ENCODE measurements at regions not wholly inside any gene's neighbourhood (a gene's known extent, or its start where the extent isn't known, plus 50 kb on each side); places are given as distances from the start of the nearest gene placed in this dataset.

GRCh38 chr14:34021096-34021495 lies 70.2 kb upstream of the EGLN3 start:
- Histone ChIP-seq H3K27me3 (ENCODE audit: low read depth, low read length) (no peaks in the 10 kb centered on the region), H3K4me1 (ENCODE audit: control insufficient read depth in 1 of 2, insufficient read depth in 2 of 2, low read length in 2 of 2) (no peaks in the 10 kb centered on the region), H3K9me3 (ENCODE audit: control insufficient read depth in 1 of 2, low read length in 2 of 2) (no peaks in the 10 kb centered on the region), H3K36me3 (ENCODE audit: control insufficient read depth in 1 of 2, insufficient read depth in 2 of 2, low read length in 2 of 2) (no peaks in the 10 kb centered on the region), H3K27ac (ENCODE audit: low read length) (no peak overlapping the region), H3K4me3 (ENCODE audit: low read depth in 1 of 2, low read length in 2 of 2) (no peak overlapping the region)

GRCh38 chr14:34020014-34020413 lies 69.1 kb upstream of the EGLN3 start:
- H3K9me3 ChIP-seq (ENCODE audit: control insufficient read depth in 1 of 2, low read length in 2 of 2) = no peaks in the 10 kb centered on the region
- no peaks in the 10 kb centered on the region for H3K4me1 ChIP-seq (ENCODE audit: control insufficient read depth in 1 of 2, insufficient read depth in 2 of 2, low read length in 2 of 2)
- no peaks in the 10 kb centered on the region for H3K36me3 ChIP-seq (ENCODE audit: control insufficient read depth in 1 of 2, insufficient read depth in 2 of 2, low read length in 2 of 2)
- no peak overlapping the region for H3K27ac ChIP-seq (ENCODE audit: low read length)
- no peak overlapping the region for H3K4me3 ChIP-seq (ENCODE audit: low read depth in 1 of 2, low read length in 2 of 2)
- H3K27me3 ChIP-seq (ENCODE audit: low read depth, low read length) = no peaks in the 10 kb centered on the region

GRCh38 chr14:34018564-34019244 lies 67.8 kb upstream of the EGLN3 start:
- no peaks in the 10 kb centered on the region for H3K36me3 ChIP-seq (ENCODE audit: control insufficient read depth in 1 of 2, insufficient read depth in 2 of 2, low read length in 2 of 2)
- peak overlapping the region; percentile 17 to 26 for H3K4me3 ChIP-seq (ENCODE audit: low read depth in 1 of 2, low read length in 2 of 2)
- no peaks in the 10 kb centered on the region for H3K9me3 ChIP-seq (ENCODE audit: control insufficient read depth in 1 of 2, low read length in 2 of 2)
- H3K27me3 ChIP-seq (ENCODE audit: low read depth, low read length) = no peaks in the 10 kb centered on the region
- no peaks in the 10 kb centered on the region for H3K4me1 ChIP-seq (ENCODE audit: control insufficient read depth in 1 of 2, insufficient read depth in 2 of 2, low read length in 2 of 2)
- H3K27ac ChIP-seq (ENCODE audit: low read length) = no peak overlapping the region

DNA sequence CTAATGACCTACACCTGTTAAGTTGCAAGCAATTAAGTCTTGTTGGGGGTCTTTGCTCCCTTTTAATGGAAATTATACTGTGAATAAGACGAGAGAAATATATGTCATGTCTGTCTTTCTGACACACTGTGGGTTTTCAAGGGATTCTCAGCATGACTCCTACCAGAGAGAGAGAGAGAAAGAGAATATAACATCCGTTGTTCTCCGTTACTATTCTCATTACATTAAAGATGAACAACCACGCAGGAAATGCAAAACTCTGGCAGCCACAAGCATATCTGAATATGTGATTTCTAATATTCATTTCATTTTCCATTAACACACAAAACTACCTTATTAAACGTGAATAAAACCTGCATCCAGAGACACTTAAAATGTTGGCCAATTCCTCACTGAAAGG lies 67.3 kb upstream of the EGLN3 start:
- no peaks in the 10 kb centered on the region for H3K27me3 ChIP-seq (ENCODE audit: low read depth, low read length)
- H3K27ac ChIP-seq (ENCODE audit: low read length) = no peak overlapping the region
- peak overlapping the region; percentile 17 to 26 for H3K4me3 ChIP-seq (ENCODE audit: low read depth in 1 of 2, low read length in 2 of 2)
- H3K9me3 ChIP-seq (ENCODE audit: control insufficient read depth in 1 of 2, low read length in 2 of 2) = no peaks in the 10 kb centered on the region
- no peaks in the 10 kb centered on the region for H3K4me1 ChIP-seq (ENCODE audit: control insufficient read depth in 1 of 2, insufficient read depth in 2 of 2, low read length in 2 of 2)
- no peaks in the 10 kb centered on the region for H3K36me3 ChIP-seq (ENCODE audit: control insufficient read depth in 1 of 2, insufficient read depth in 2 of 2, low read length in 2 of 2)

GRCh38 chr14:34015383-34015782 lies 64.5 kb upstream of the EGLN3 start:
- Histone ChIP-seq H3K36me3 (ENCODE audit: control insufficient read depth in 1 of 2, insufficient read depth in 2 of 2, low read length in 2 of 2) (no peaks in the 10 kb centered on the region), H3K4me1 (ENCODE audit: control insufficient read depth in 1 of 2, insufficient read depth in 2 of 2, low read length in 2 of 2) (no peaks in the 10 kb centered on the region), H3K27ac (ENCODE audit: low read length) (no peak overlapping the region), H3K27me3 (ENCODE audit: low read depth, low read length) (no peaks in the 10 kb centered on the region), H3K4me3 (ENCODE audit: low read depth in 1 of 2, low read length in 2 of 2) (no peak overlapping the region), H3K9me3 (ENCODE audit: control insufficient read depth in 1 of 2, low read length in 2 of 2) (no peaks in the 10 kb centered on the region)

GRCh38 chr14:34014936-34015335 lies 64.1 kb upstream of the EGLN3 start:
- H3K4me3 ChIP-seq (ENCODE audit: low read depth in 1 of 2, low read length in 2 of 2) = no peak overlapping the region
- H3K27ac ChIP-seq (ENCODE audit: low read length) = no peak overlapping the region
- no peaks in the 10 kb centered on the region for H3K36me3 ChIP-seq (ENCODE audit: control insufficient read depth in 1 of 2, insufficient read depth in 2 of 2, low read length in 2 of 2)
- no peaks in the 10 kb centered on the region for H3K4me1 ChIP-seq (ENCODE audit: control insufficient read depth in 1 of 2, insufficient read depth in 2 of 2, low read length in 2 of 2)
- H3K9me3 ChIP-seq (ENCODE audit: control insufficient read depth in 1 of 2, low read length in 2 of 2) = no peaks in the 10 kb centered on the region
- no peaks in the 10 kb centered on the region for H3K27me3 ChIP-seq (ENCODE audit: low read depth, low read length)

DNA sequence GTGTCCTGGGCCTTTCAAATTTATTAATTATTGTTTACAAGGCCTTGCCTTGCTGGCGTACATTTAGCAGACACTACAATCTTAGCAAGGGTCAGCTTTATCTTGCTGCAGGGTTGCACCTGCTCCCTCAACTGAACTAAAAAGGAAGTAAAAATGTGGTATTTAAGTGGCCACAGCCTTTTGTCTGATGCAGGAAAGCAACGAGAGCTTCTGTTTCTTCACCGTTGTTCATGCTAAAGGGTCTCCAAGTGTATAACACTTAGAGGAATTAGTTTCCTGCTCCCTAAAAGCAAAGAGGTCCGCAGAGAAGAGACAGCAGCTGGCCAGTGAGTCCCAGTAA lies 62.8 kb upstream of the EGLN3 start:
- no peaks in the 10 kb centered on the region for H3K36me3 ChIP-seq (ENCODE audit: control insufficient read depth in 1 of 2, insufficient read depth in 2 of 2, low read length in 2 of 2)
- no peaks in the 10 kb centered on the region for H3K27me3 ChIP-seq (ENCODE audit: low read depth, low read length)
- H3K4me3 ChIP-seq (ENCODE audit: low read depth in 1 of 2, low read length in 2 of 2) = no peak overlapping the region
- H3K27ac ChIP-seq (ENCODE audit: low read length) = no peak overlapping the region
- no peaks in the 10 kb centered on the region for H3K4me1 ChIP-seq (ENCODE audit: control insufficient read depth in 1 of 2, insufficient read depth in 2 of 2, low read length in 2 of 2)
- H3K9me3 ChIP-seq (ENCODE audit: control insufficient read depth in 1 of 2, low read length in 2 of 2) = no peaks in the 10 kb centered on the region

DNA sequence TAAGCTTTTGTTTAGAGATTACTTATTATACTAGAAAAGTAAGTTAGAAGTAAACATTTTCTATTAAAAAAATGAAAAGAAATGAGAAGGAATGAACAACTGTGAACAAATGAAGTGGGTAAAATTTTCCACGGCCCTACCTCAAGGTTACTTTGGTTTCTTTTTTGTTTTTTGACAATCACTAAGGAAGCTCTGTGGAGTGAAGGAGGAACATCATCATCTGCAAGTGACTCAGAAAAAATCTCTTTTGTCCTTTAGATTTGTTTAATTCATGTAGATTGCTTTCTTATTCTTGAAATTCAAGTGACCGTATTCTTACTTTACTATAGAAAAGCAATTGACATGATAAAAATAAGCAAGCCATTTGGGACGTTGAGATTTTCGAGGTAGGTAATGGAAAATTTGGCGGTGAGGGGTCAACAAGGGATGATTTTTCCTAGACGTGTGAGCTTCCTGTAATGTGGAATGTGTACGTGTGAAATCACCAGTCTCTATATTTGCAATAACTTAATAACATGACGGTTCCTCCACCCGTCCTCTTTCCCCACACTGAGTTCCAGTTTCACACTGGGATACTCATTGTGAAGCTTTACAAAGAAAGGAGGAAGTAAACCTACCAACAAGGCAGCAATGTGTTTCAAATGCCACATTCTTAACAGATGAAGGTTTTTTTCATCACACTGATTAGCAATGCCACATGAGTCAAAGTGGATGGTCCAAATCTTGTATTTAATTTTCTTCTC lies 62.3 kb upstream of the EGLN3 start:
- Histone ChIP-seq H3K9me3 (ENCODE audit: control insufficient read depth in 1 of 2, low read length in 2 of 2) (no peaks in the 10 kb centered on the region), H3K27me3 (ENCODE audit: low read depth, low read length) (no peaks in the 10 kb centered on the region), H3K27ac (ENCODE audit: low read length) (no peak overlapping the region), H3K4me3 (ENCODE audit: low read depth in 1 of 2, low read length in 2 of 2) (no peak overlapping the region), H3K4me1 (ENCODE audit: control insufficient read depth in 1 of 2, insufficient read depth in 2 of 2, low read length in 2 of 2) (no peaks in the 10 kb centered on the region), H3K36me3 (ENCODE audit: control insufficient read depth in 1 of 2, insufficient read depth in 2 of 2, low read length in 2 of 2) (no peaks in the 10 kb centered on the region)

DNA sequence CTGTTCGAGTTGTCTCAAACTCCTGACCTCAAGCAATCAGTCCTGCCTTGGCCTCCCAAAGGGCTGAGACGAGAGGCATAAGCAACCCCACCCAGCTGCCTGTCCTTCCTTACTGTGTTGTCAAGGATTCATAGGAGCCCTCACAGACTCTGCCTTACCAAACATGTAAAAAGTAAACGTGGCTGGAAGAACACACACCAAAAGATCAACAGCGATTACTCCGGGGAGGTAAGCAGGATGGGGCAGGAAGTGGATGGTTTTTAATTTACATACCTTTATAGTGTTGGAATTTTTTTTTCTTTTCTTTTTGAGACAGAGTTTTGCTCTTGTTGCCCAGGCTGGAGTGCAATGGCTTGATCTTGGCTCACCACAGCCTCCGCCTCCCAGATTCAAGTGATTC lies 61.5 kb upstream of the EGLN3 start:
- Histone ChIP-seq H3K27ac (ENCODE audit: low read length) (no peak overlapping the region), H3K27me3 (ENCODE audit: low read depth, low read length) (no peaks in the 10 kb centered on the region), H3K4me3 (ENCODE audit: low read depth in 1 of 2, low read length in 2 of 2) (no peak overlapping the region), H3K36me3 (ENCODE audit: control insufficient read depth in 1 of 2, insufficient read depth in 2 of 2, low read length in 2 of 2) (no peaks in the 10 kb centered on the region), H3K4me1 (ENCODE audit: control insufficient read depth in 1 of 2, insufficient read depth in 2 of 2, low read length in 2 of 2) (no peaks in the 10 kb centered on the region), H3K9me3 (ENCODE audit: control insufficient read depth in 1 of 2, low read length in 2 of 2) (no peaks in the 10 kb centered on the region)

GRCh38 chr14:34009956-34010355 lies 59.1 kb upstream of the EGLN3 start:
- no peaks in the 10 kb centered on the region for H3K36me3 ChIP-seq (ENCODE audit: control insufficient read depth in 1 of 2, insufficient read depth in 2 of 2, low read length in 2 of 2)

DNA sequence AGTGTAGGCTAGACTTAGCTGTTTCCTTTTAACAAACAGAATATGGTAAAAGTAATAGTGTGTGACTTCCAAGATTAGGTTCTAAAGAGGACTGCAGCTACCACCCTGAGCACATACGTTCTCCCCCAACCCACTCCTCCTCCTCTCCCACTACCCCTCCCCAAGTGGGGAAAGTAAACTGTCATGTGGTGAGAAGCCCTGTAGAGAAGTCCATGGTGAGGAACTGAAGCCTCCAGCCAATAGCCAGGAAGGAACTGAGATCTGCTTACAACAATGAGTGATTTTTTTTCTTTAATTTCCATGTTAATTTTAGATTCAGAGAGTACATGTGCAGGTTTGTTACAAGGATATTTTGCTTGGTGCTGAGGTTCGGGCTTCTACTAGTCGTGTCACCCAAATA lies 57.0 kb upstream of the EGLN3 start:
- H3K4me3 ChIP-seq (ENCODE audit: low read depth in 1 of 2, low read length in 2 of 2) = no peak overlapping the region
- H3K36me3 ChIP-seq (ENCODE audit: control insufficient read depth in 1 of 2, insufficient read depth in 2 of 2, low read length in 2 of 2) = no peaks in the 10 kb centered on the region
- no peaks in the 10 kb centered on the region for H3K4me1 ChIP-seq (ENCODE audit: control insufficient read depth in 1 of 2, insufficient read depth in 2 of 2, low read length in 2 of 2)
- no peaks in the 10 kb centered on the region for H3K9me3 ChIP-seq (ENCODE audit: control insufficient read depth in 1 of 2, low read length in 2 of 2)
- no peaks in the 10 kb centered on the region for H3K27me3 ChIP-seq (ENCODE audit: low read depth, low read length)
- H3K27ac ChIP-seq (ENCODE audit: low read length) = no peak overlapping the region

More at GRCh38 chr14:34009956-34010355, 59.1 kb upstream of the EGLN3 start:
- Histone ChIP-seq H3K9me3 (ENCODE audit: control insufficient read depth in 1 of 2, low read length in 2 of 2) (no peaks in the 10 kb centered on the region), H3K4me3 (ENCODE audit: low read depth in 1 of 2, low read length in 2 of 2) (no peak overlapping the region), H3K27me3 (ENCODE audit: low read depth, low read length) (no peaks in the 10 kb centered on the region), H3K27ac (ENCODE audit: low read length) (no peak overlapping the region), H3K4me1 (ENCODE audit: control insufficient read depth in 1 of 2, insufficient read depth in 2 of 2, low read length in 2 of 2) (no peaks in the 10 kb centered on the region)

- Histone ChIP-seq H3K9me3 (ENCODE audit: control insufficient read depth in 1 of 2, low read length in 2 of 2) (no peaks in the 10 kb centered on the region), H3K4me3 (ENCODE audit: low read depth in 1 of 2, low read length in 2 of 2) (no peak overlapping the region), H3K27ac (ENCODE audit: low read length) (no peak overlapping the region), H3K4me1 (ENCODE audit: control insufficient read depth in 1 of 2, insufficient read depth in 2 of 2, low read length in 2 of 2) (no peaks in the 10 kb centered on the region), H3K36me3 (ENCODE audit: control insufficient read depth in 1 of 2, insufficient read depth in 2 of 2, low read length in 2 of 2) (no peaks in the 10 kb centered on the region), H3K27me3 (ENCODE audit: low read depth, low read length) (no peaks in the 10 kb centered on the region)
Observed at GRCh38 chr14:34005901-34006300, 55.0 kb upstream of the EGLN3 start.

Measured in muscle layer of duodenum (tissue), 2 donors.